ENCODE measurements at regions not wholly inside any gene's neighbourhood (a gene's known extent, or its start where the extent isn't known, plus 50 kb on each side); places are given as distances from the start of the nearest gene placed in this dataset.

- TF ChIP-seq USF2 (IDR thresholded peaks at IDR 0.05; ENCODE audit: borderline replicate concordance, low read depth, low read length): no peak
- no peak for TF ChIP-seq RFX5 (IDR thresholded peaks at IDR 0.05; ENCODE audit: low read length)
Observed at GRCh38 chr2:215685238-215685990, 249.5 kb upstream of the FN1 start (continued).

GRCh38 chr2:215684448-215685237 lies 248.8 kb upstream of the FN1 start:
- H4K20me1 ChIP-seq (ENCODE audit: insufficient read depth): no peaks in the 10 kb centered on the region
- no peaks in the 10 kb centered on the region for H3K9me3 ChIP-seq
- ChIA-PET POLR2A (no interaction called here), CTCF (interaction anchor here (1.0 kb wide), 1 partner anchor 18 kb away, joined by 3 read pairs; no protein-coding TSS in a partner anchor)
- no peak overlapping the region for H3K9ac ChIP-seq
- H3K4me1 ChIP-seq (ENCODE audit: control insufficient read depth in 1 of 2, insufficient read depth in 2 of 2, low read depth in 1 of 2, low read length in 1 of 2): peaks cover 15 to 26% of the 10 kb centered on the region in 2 experiments
- no peak overlapping the region for H3K4me3 ChIP-seq (ENCODE audit: low read depth in 2 of 2, low read length in 1 of 2)
- H3K27ac ChIP-seq (ENCODE audit: low read depth in 2 of 2, low read length in 1 of 2): peak overlapping the region; percentile 24 to 78
- H3K4me2 ChIP-seq: no peak overlapping the region
- WGBS (ENCODE audit: low lambda C conversion rate): 86% methylated on average over 4 of the region's 4 CpGs
- no peak for DNase-seq
- H2AFZ ChIP-seq (ENCODE audit: low read depth): no peak overlapping the region
- H3K79me2 ChIP-seq (ENCODE audit: insufficient read depth): no peaks in the 10 kb centered on the region
- no peaks in the 10 kb centered on the region for H3K27me3 ChIP-seq (ENCODE audit: insufficient read depth)
- no peaks in the 10 kb centered on the region for H3K36me3 ChIP-seq (replicated peaks in 1 of 2; ENCODE audit: control insufficient read depth in 1 of 2, insufficient read depth in 2 of 2, low read length in 1 of 2)
- no peaks in the 10 kb centered on the region for H3K9me2 ChIP-seq
- peaks cover 25% of the 10 kb centered on the region for H3F3A ChIP-seq (replicated peaks; ENCODE audit: insufficient read depth)
- TF ChIP-seq FOXJ3 (CRISPR knock-in tag; IDR thresholded peaks at IDR 0.05) (no peak), EZH2phosphoT487 (IDR thresholded peaks at IDR 0.05; ENCODE audit: borderline replicate concordance, low read depth) (no peak), USF1 (IDR thresholded peaks at IDR 0.05; ENCODE audit: borderline replicate concordance, low read depth) (no peak), RAD21 (IDR thresholded peaks at IDR 0.05; ENCODE audit: low read length) (no peak; the same call in 1 of the 2 replicates), TCF12 (IDR thresholded peaks at IDR 0.05) (peak; percentile 90), GATA2 (CRISPR knock-in tag; IDR thresholded peaks at IDR 0.05) (0 out of 2 replicates have a peak, but pooled peaks have one; percentile 19), SIN3A (IDR thresholded peaks at IDR 0.05; ENCODE audit: borderline replicate concordance, low read depth, low read length) (no peak), CTCF (IDR thresholded peaks at IDR 0.05) (no peak), POLR2AphosphoS5 (IDR thresholded peaks at IDR 0.05; ENCODE audit: low read depth, low read length) (peak; percentile 54; the same call in 1 of the 2 replicates), PBX3 (IDR thresholded peaks at IDR 0.05) (peak; percentile 80), IRF3 (IDR thresholded peaks at IDR 0.05; ENCODE audit: low read depth, low read length) (no peak), FOSL2 (IDR thresholded peaks at IDR 0.05; ENCODE audit: borderline replicate concordance, low read depth) (peak; percentile 41; the same call in 1 of the 2 replicates), TAF1 (IDR thresholded peaks at IDR 0.05; ENCODE audit: borderline replicate concordance, low read depth, low read length) (no peak), USF2 (IDR thresholded peaks at IDR 0.05; ENCODE audit: borderline replicate concordance, low read depth, low read length) (no peak), EP300 (IDR thresholded peaks at IDR 0.05; ENCODE audit: borderline replicate concordance in 1 of 2, low read depth in 1 of 2, low read length in 1 of 2) (peak in 1 of 2 experiments; percentile 72; a peak in 2 of 4 replicates), FOXM1 (IDR thresholded peaks at IDR 0.05; ENCODE audit: low read depth) (no peak), NFIC (IDR thresholded peaks at IDR 0.05; ENCODE audit: borderline replicate concordance) (peak; percentile 57), ELF1 (IDR thresholded peaks at IDR 0.05) (no peak), SMC3 (IDR thresholded peaks at IDR 0.05; ENCODE audit: low read depth, low read length) (no peak), MEF2A (IDR thresholded peaks at IDR 0.05; ENCODE audit: borderline replicate concordance, low read depth) (peak; percentile 33; the same call in 1 of the 2 replicates), GABPA (IDR thresholded peaks at IDR 0.05; ENCODE audit: low read depth) (no peak), MXI1 (IDR thresholded peaks at IDR 0.05; ENCODE audit: low read depth, low read length) (no peak)

Data from SK-N-SH (cell line).